ENCODE measurements at regions not wholly inside any gene's neighbourhood (a gene's known extent, or its start where the extent isn't known, plus 50 kb on each side); places are given as distances from the start of the nearest gene placed in this dataset.
A peak's percentile ranks its signal among the peaks of the same experiment; 100 is the strongest.

- Histone ChIP-seq H3K4me1 (ENCODE audit: control insufficient read depth, insufficient read depth, low read length) (no peaks in the 10 kb centered on the region), H3K36me3 (ENCODE audit: control insufficient read depth, insufficient read depth, low read length) (no peaks in the 10 kb centered on the region), H3K9me3 (ENCODE audit: control insufficient read depth, low read depth, low read length) (no peaks in the 10 kb centered on the region), H3K27me3 (ENCODE audit: control insufficient read depth, insufficient read depth, low read length) (no peaks in the 10 kb centered on the region), H3K4me3 (ENCODE audit: low read length) (no peak overlapping the region), H3K27ac (ENCODE audit: low read length) (no peak overlapping the region)
- no CpG with 5 or more reads among the region's 3 CpGs for WGBS (ENCODE audit: insufficient coverage, low lambda C conversion rate)
- no peak for DNase-seq
These were observed 145.3 kb downstream of the CNTN3 start for GRCh38 chr3:74469151-74469550.

- Histone ChIP-seq H3K4me3 (ENCODE audit: low read length) (no peak overlapping the region), H3K4me1 (ENCODE audit: control insufficient read depth, insufficient read depth, low read length) (no peaks in the 10 kb centered on the region), H3K27ac (ENCODE audit: low read length) (no peak overlapping the region), H3K9me3 (ENCODE audit: control insufficient read depth, low read depth, low read length) (no peaks in the 10 kb centered on the region), H3K27me3 (ENCODE audit: control insufficient read depth, insufficient read depth, low read length) (no peaks in the 10 kb centered on the region), H3K36me3 (ENCODE audit: control insufficient read depth, insufficient read depth, low read length) (no peaks in the 10 kb centered on the region)
- WGBS (ENCODE audit: insufficient coverage, low lambda C conversion rate), result 87% methylated on average over 2 of the region's 4 CpGs
- no peak for DNase-seq
These were observed 148.6 kb downstream of the CNTN3 start for GRCh38 chr3:74465715-74466410.

GRCh38 chr3:74463515-74463914 is 150.9 kb downstream of the CNTN3 start:
- Histone ChIP-seq H3K4me1 (ENCODE audit: control insufficient read depth, insufficient read depth, low read length) (no peaks in the 10 kb centered on the region), H3K9me3 (ENCODE audit: control insufficient read depth, low read depth, low read length) (no peaks in the 10 kb centered on the region), H3K36me3 (ENCODE audit: control insufficient read depth, insufficient read depth, low read length) (no peaks in the 10 kb centered on the region), H3K4me3 (ENCODE audit: low read length) (no peak overlapping the region), H3K27ac (ENCODE audit: low read length) (no peak overlapping the region), H3K27me3 (ENCODE audit: control insufficient read depth, insufficient read depth, low read length) (no peaks in the 10 kb centered on the region)
- DNase-seq, result no peak
- 41% methylated on average over 2 of the region's 4 CpGs for WGBS (ENCODE audit: insufficient coverage, low lambda C conversion rate)

- Histone ChIP-seq H3K4me1 (ENCODE audit: control insufficient read depth, insufficient read depth, low read length) (no peaks in the 10 kb centered on the region), H3K27ac (ENCODE audit: low read length) (no peak overlapping the region), H3K27me3 (ENCODE audit: control insufficient read depth, insufficient read depth, low read length) (no peaks in the 10 kb centered on the region)
These were observed 158.3 kb downstream of the CNTN3 start for GRCh38 chr3:74456166-74456565.

GRCh38 chr3:74447221-74447620 is 167.2 kb downstream of the CNTN3 start:
- Histone ChIP-seq H3K27me3 (ENCODE audit: control insufficient read depth, insufficient read depth, low read length) (no peaks in the 10 kb centered on the region), H3K4me3 (ENCODE audit: low read length) (no peak overlapping the region), H3K4me1 (ENCODE audit: control insufficient read depth, insufficient read depth, low read length) (no peaks in the 10 kb centered on the region), H3K9me3 (ENCODE audit: control insufficient read depth, low read depth, low read length) (no peaks in the 10 kb centered on the region), H3K27ac (ENCODE audit: low read length) (no peak overlapping the region), H3K36me3 (ENCODE audit: control insufficient read depth, insufficient read depth, low read length) (no peaks in the 10 kb centered on the region)
- DNase-seq, result no peak
- 86% methylated on average over 1 of the region's 1 CpG for WGBS (ENCODE audit: insufficient coverage, low lambda C conversion rate)

More at GRCh38 chr3:74456166-74456565, 158.3 kb downstream of the CNTN3 start:
- H3K4me3 ChIP-seq (ENCODE audit: low read length), result no peak overlapping the region
- DNase-seq, result no peak
- no peaks in the 10 kb centered on the region for H3K36me3 ChIP-seq (ENCODE audit: control insufficient read depth, insufficient read depth, low read length)
- no peaks in the 10 kb centered on the region for H3K9me3 ChIP-seq (ENCODE audit: control insufficient read depth, low read depth, low read length)

GRCh38 chr3:74445541-74445940 is 168.9 kb downstream of the CNTN3 start:
- no peaks in the 10 kb centered on the region for H3K9me3 ChIP-seq (ENCODE audit: control insufficient read depth, low read depth, low read length)
- WGBS (ENCODE audit: insufficient coverage, low lambda C conversion rate), result 100% methylated on average over 1 of the region's 1 CpG
- no peaks in the 10 kb centered on the region for H3K27me3 ChIP-seq (ENCODE audit: control insufficient read depth, insufficient read depth, low read length)
- H3K4me1 ChIP-seq (ENCODE audit: control insufficient read depth, insufficient read depth, low read length), result no peaks in the 10 kb centered on the region
- no peak overlapping the region for H3K4me3 ChIP-seq (ENCODE audit: low read length)
- no peak overlapping the region for H3K27ac ChIP-seq (ENCODE audit: low read length)
- no peaks in the 10 kb centered on the region for H3K36me3 ChIP-seq (ENCODE audit: control insufficient read depth, insufficient read depth, low read length)
- DNase-seq, result peak in 1 of 2 donors; percentile 4

GRCh38 chr3:74443102-74443501 is 171.4 kb downstream of the CNTN3 start:
- no peaks in the 10 kb centered on the region for H3K4me1 ChIP-seq (ENCODE audit: control insufficient read depth, insufficient read depth, low read length)
- no peak for DNase-seq

GRCh38 chr3:74442683-74443082 is 171.8 kb downstream of the CNTN3 start:
- Histone ChIP-seq H3K4me1 (ENCODE audit: control insufficient read depth, insufficient read depth, low read length) (no peaks in the 10 kb centered on the region), H3K27ac (ENCODE audit: low read length) (no peak overlapping the region), H3K36me3 (ENCODE audit: control insufficient read depth, insufficient read depth, low read length) (no peaks in the 10 kb centered on the region), H3K27me3 (ENCODE audit: control insufficient read depth, insufficient read depth, low read length) (no peaks in the 10 kb centered on the region), H3K9me3 (ENCODE audit: control insufficient read depth, low read depth, low read length) (no peaks in the 10 kb centered on the region), H3K4me3 (ENCODE audit: low read length) (no peak overlapping the region)
- DNase-seq, result no peak

More at GRCh38 chr3:74443102-74443501, 171.4 kb downstream of the CNTN3 start:
- Histone ChIP-seq H3K27ac (ENCODE audit: low read length) (no peak overlapping the region), H3K27me3 (ENCODE audit: control insufficient read depth, insufficient read depth, low read length) (no peaks in the 10 kb centered on the region), H3K36me3 (ENCODE audit: control insufficient read depth, insufficient read depth, low read length) (no peaks in the 10 kb centered on the region), H3K9me3 (ENCODE audit: control insufficient read depth, low read depth, low read length) (no peaks in the 10 kb centered on the region), H3K4me3 (ENCODE audit: low read length) (no peak overlapping the region)

- no peak overlapping the region for H3K4me3 ChIP-seq (ENCODE audit: low read length)
- H3K36me3 ChIP-seq (ENCODE audit: control insufficient read depth, insufficient read depth, low read length), result no peaks in the 10 kb centered on the region
- no peak overlapping the region for H3K27ac ChIP-seq (ENCODE audit: low read length)
- H3K9me3 ChIP-seq (ENCODE audit: control insufficient read depth, low read depth, low read length), result no peaks in the 10 kb centered on the region
- WGBS (ENCODE audit: insufficient coverage, low lambda C conversion rate), result 85% methylated on average over 2 of the region's 2 CpGs
- no peak for DNase-seq
- H3K27me3 ChIP-seq (ENCODE audit: control insufficient read depth, insufficient read depth, low read length), result no peaks in the 10 kb centered on the region
- H3K4me1 ChIP-seq (ENCODE audit: control insufficient read depth, insufficient read depth, low read length), result no peaks in the 10 kb centered on the region
These were observed 172.4 kb downstream of the CNTN3 start for GRCh38 chr3:74442068-74442467.

- no peak for DNase-seq
- H3K9me3 ChIP-seq (ENCODE audit: control insufficient read depth, low read depth, low read length), result no peaks in the 10 kb centered on the region
- 100% methylated on average over 1 of the region's 4 CpGs for WGBS (ENCODE audit: insufficient coverage, low lambda C conversion rate)
- no peaks in the 10 kb centered on the region for H3K36me3 ChIP-seq (ENCODE audit: control insufficient read depth, insufficient read depth, low read length)
- no peak overlapping the region for H3K27ac ChIP-seq (ENCODE audit: low read length)
- peaks cover 3% of the 10 kb centered on the region for H3K27me3 ChIP-seq (ENCODE audit: control insufficient read depth, insufficient read depth, low read length)
- H3K4me3 ChIP-seq (ENCODE audit: low read length), result no peak overlapping the region
- no peaks in the 10 kb centered on the region for H3K4me1 ChIP-seq (ENCODE audit: control insufficient read depth, insufficient read depth, low read length)
These were observed 178.3 kb downstream of the CNTN3 start for GRCh38 chr3:74436184-74436583.

GRCh38 chr3:74435631-74436030 is 178.8 kb downstream of the CNTN3 start:
- Histone ChIP-seq H3K4me3 (ENCODE audit: low read length) (no peak overlapping the region), H3K27me3 (ENCODE audit: control insufficient read depth, insufficient read depth, low read length) (peaks cover 3% of the 10 kb centered on the region), H3K9me3 (ENCODE audit: control insufficient read depth, low read depth, low read length) (no peaks in the 10 kb centered on the region), H3K36me3 (ENCODE audit: control insufficient read depth, insufficient read depth, low read length) (no peaks in the 10 kb centered on the region), H3K4me1 (ENCODE audit: control insufficient read depth, insufficient read depth, low read length) (no peaks in the 10 kb centered on the region), H3K27ac (ENCODE audit: low read length) (no peak overlapping the region)
- 100% methylated on average over 2 of the region's 3 CpGs for WGBS (ENCODE audit: insufficient coverage, low lambda C conversion rate)
- DNase-seq, result no peak
